ENCODE measurements at regions not wholly inside any gene's neighbourhood (a gene's known extent, or its start where the extent isn't known, plus 50 kb on each side); places are given as distances from the start of the nearest gene placed in this dataset.

DNA sequence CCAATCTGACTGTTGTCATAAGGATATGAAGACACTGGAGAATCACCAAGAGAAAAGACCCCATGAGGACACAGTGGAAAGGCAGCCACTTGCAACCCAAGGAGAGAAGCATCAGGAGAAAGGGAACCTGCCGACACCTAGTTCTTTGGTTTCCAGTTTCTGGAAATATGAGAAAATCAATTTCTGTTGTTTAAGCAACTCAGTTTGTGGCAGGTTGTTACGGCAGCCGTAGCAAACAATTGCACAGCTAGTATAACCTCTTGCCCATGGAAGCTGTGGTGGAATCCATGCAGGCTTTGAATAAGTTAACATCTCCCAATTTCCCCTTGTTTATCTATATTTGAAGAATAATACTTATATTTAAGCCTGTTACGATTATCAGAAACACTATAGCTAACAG lies 1103.0 kb upstream of the PHF14 start:
- TF ChIP-seq GATA3 (IDR thresholded peaks at IDR 0.05; ENCODE audit: low read depth, low read length) (no peak), GATA2 (IDR thresholded peaks at IDR 0.05; ENCODE audit: low read depth, low read length) (no peak)
